ENCODE measurements at regions not wholly inside any gene's neighbourhood (a gene's known extent, or its start where the extent isn't known, plus 50 kb on each side); places are given as distances from the start of the nearest gene placed in this dataset.

- DNase-seq (ENCODE audit: low spot score in 2 of 2), result no peak
- Mint-ChIP-seq H3K27ac (no peak overlapping the region), H3K36me3 (no peaks in the 10 kb centered on the region), H3K9me3 (peaks cover 5 to 6% of the 10 kb centered on the region in 2 donors)
- ATAC-seq, result no peak
Measured at GRCh38 chr11:133586903-133587517, 54.7 kb upstream of the OPCML start.

GRCh38 chr11:133582750-133583149, 50.4 kb upstream of the OPCML start:
- no peak for ATAC-seq
- no peak overlapping the region for H3K27ac Mint-ChIP-seq
- H3K36me3 Mint-ChIP-seq, result no peaks in the 10 kb centered on the region

GRCh38 chr11:133582326-133582725, 50.0 kb upstream of the OPCML start:
- Mint-ChIP-seq H3K27ac (no peak overlapping the region), H3K9me3 (peaks cover 5 to 6% of the 10 kb centered on the region in 2 donors), H3K36me3 (no peaks in the 10 kb centered on the region)
- no peak for ATAC-seq
- DNase-seq (ENCODE audit: low spot score in 2 of 2), result no peak

More at GRCh38 chr11:133582750-133583149, 50.4 kb upstream of the OPCML start:
- H3K9me3 Mint-ChIP-seq, result peaks cover 5 to 6% of the 10 kb centered on the region in 2 donors
- DNase-seq (ENCODE audit: low spot score in 2 of 2), result no peak

Data from activated naive CD4-positive, alpha-beta T cell treated with anti-CD3 and anti-CD28 coated beads, Interleukin-2, amount 50 U/mL, for 72 hours (primary cell).